ENCODE measurements at regions not wholly inside any gene's neighbourhood (a gene's known extent, or its start where the extent isn't known, plus 50 kb on each side); places are given as distances from the start of the nearest gene placed in this dataset.

GRCh38 chr10:33073641-33074415 is 115.8 kb upstream of the ITGB1 start:
- TF ChIP-seq CTCF (IDR thresholded peaks at IDR 0.05): no peak
- no peak for TF ChIP-seq POLR2A (IDR thresholded peaks at IDR 0.05)
- no peak for TF ChIP-seq POLR2AphosphoS5 (IDR thresholded peaks at IDR 0.05)
